GM23338 (cell line): ENCODE measurements at regions not wholly inside any gene's neighbourhood (a gene's known extent, or its start where the extent isn't known, plus 50 kb on each side); places are given as distances from the start of the nearest gene placed in this dataset.

Source experiments
- ATAC-seq: fragments of 200-7000 bp; cut with Tn5 transposase; 3 replicates; pipeline ENCODE4 v1.9.1; 2020
- DNase-seq: peaks from one replicate; pipeline ENCODE4 v3.0.0-alpha.2; 2015; ENCODE audit warnings: low spot score
- H2AFZ ChIP-seq: fragments of 200-600 bp; sonication (generic); 2 replicates; pipeline ENCODE4 v1.8.0; 2016; ENCODE audit warnings: antibody characterized with exemption, mild to moderate bottlenecking, moderate library complexity
- H3F3A ChIP-seq: fragments of 200-600 bp; sonication (generic); replicated peaks from 2 replicates; pipeline ENCODE4 v1.8.0; 2017; ENCODE audit warnings: antibody characterized with exemption, mixed run types, low read depth
- H3K27ac ChIP-seq: fragments of 200-600 bp; sonication (generic); 2 replicates; pipeline ENCODE4 v1.6.1; 2016; ENCODE audit warnings: low read depth
- H3K27me3 ChIP-seq: fragments of 200-600 bp; sonication (generic); 2 replicates; pipeline ENCODE4 v1.8.0; 2016; ENCODE audit warnings: mild to moderate bottlenecking, mixed run types, moderate library complexity; ENCODE audit not compliant: insufficient read depth
- H3K36me3 ChIP-seq: fragments of 200-600 bp; sonication (generic); 2 replicates; pipeline ENCODE4 v1.8.0; 2016; ENCODE audit warnings: mild to moderate bottlenecking; ENCODE audit not compliant: insufficient read depth
- H3K4me1 ChIP-seq: fragments of 200-600 bp; sonication (generic); 2 replicates; pipeline ENCODE4 v1.8.0; 2016; ENCODE audit warnings: mild to moderate bottlenecking, moderate library complexity; ENCODE audit not compliant: insufficient read depth
- H3K4me2 ChIP-seq: fragments of 200-600 bp; sonication (generic); 2 replicates; pipeline ENCODE4 v1.7.1; 2017; ENCODE audit warnings: mixed run types
- H3K4me3 ChIP-seq: fragments of 200-600 bp; sonication (generic); 2 replicates; pipeline ENCODE4 v1.6.1; 2016; ENCODE audit warnings: mixed run types
- H3K79me2 ChIP-seq: fragments of 200-600 bp; sonication (generic); replicated peaks from 2 replicates; pipeline ENCODE4 v1.8.0; 2017; ENCODE audit warnings: mild to moderate bottlenecking; ENCODE audit not compliant: insufficient read depth
- H3K9me2 ChIP-seq: fragments of 200-600 bp; sonication (generic); 2 replicates; pipeline ENCODE4 v1.8.0; 2017; ENCODE audit not compliant: insufficient read depth
- H4K20me1 ChIP-seq: fragments of 200-600 bp; sonication (generic); replicated peaks from 2 replicates; pipeline ENCODE4 v1.8.0; 2017; ENCODE audit warnings: mild to moderate bottlenecking; ENCODE audit not compliant: insufficient read depth
- H3K27ac Mint-ChIP-seq: 2 replicates; pipeline ENCODE4 v1.8.0; 2020; ENCODE audit warnings: inconsistent platforms, mild to moderate bottlenecking, moderate library complexity, mixed read lengths
- H3K27me3 Mint-ChIP-seq: 3 replicates; pipeline ENCODE4 v1.8.0; 2022; ENCODE audit warnings: low read depth, mild to moderate bottlenecking, moderate library complexity, mixed read lengths, inconsistent platforms; ENCODE audit not compliant: insufficient read depth, poor library complexity
- H3K36me3 Mint-ChIP-seq: 3 replicates; pipeline ENCODE4 v1.8.0; 2021; ENCODE audit warnings: low read depth, mild to moderate bottlenecking, inconsistent platforms, moderate library complexity, mixed read lengths
- H3K4me1 Mint-ChIP-seq: 3 replicates; pipeline ENCODE4 v1.8.0; 2020; ENCODE audit warnings: mild to moderate bottlenecking, inconsistent platforms, mixed read lengths
- H3K4me3 Mint-ChIP-seq: 3 replicates; pipeline ENCODE4 v1.8.0; 2021; ENCODE audit warnings: moderate library complexity, mild to moderate bottlenecking, inconsistent platforms, mixed read lengths
- H3K9me3 Mint-ChIP-seq: 3 replicates; pipeline ENCODE4 v1.8.0; 2020; ENCODE audit warnings: moderate library complexity, mild to moderate bottlenecking, inconsistent platforms, mixed read lengths
- EZH2 ChIP-seq: fragments of 200-600 bp; sonication (generic); IDR thresholded peaks from one replicate; pipeline ENCODE4 v1.8.0; 2017; ENCODE audit warnings: antibody characterized with exemption, mild to moderate bottlenecking, low read depth; ENCODE audit not compliant: unreplicated experiment
- EZH2phosphoT487 ChIP-seq: fragments of 200-600 bp; sonication (generic); IDR thresholded peaks from one replicate; pipeline ENCODE4 v1.8.1; 2018; ENCODE audit warnings: antibody characterized with exemption; ENCODE audit not compliant: unreplicated experiment
- JUNB ChIP-seq: IDR thresholded peaks from one replicate; pipeline ENCODE4 v1.6.1; 2016; ENCODE audit warnings: antibody characterized with exemption; ENCODE audit not compliant: unreplicated experiment
- NANOG ChIP-seq: IDR thresholded peaks from 2 replicates; pipeline ENCODE4 v1.6.1; 2016; ENCODE audit warnings: antibody characterized with exemption, borderline replicate concordance
- POLR2AphosphoS5 ChIP-seq: IDR thresholded peaks from 2 replicates; pipeline ENCODE4 v1.6.1; 2016; ENCODE audit warnings: antibody characterized with exemption, low read depth
- STAT1 ChIP-seq: IDR thresholded peaks from one replicate; pipeline ENCODE4 v1.6.1; 2016; ENCODE audit warnings: antibody characterized with exemption; ENCODE audit not compliant: unreplicated experiment
- ZNF114 ChIP-seq: fragments of 250-450 bp; sonication (Bioruptor Pico); IDR thresholded peaks from 2 replicates; pipeline ENCODE4 v1.5.0; 2020; ENCODE audit warnings: mild to moderate bottlenecking, moderate library complexity
- ZNF331 ChIP-seq: fragments of 250-450 bp; sonication (Bioruptor Pico); IDR thresholded peaks from 2 replicates; pipeline ENCODE4 v1.5.0; 2020; ENCODE audit warnings: low read depth, mild to moderate bottlenecking, moderate library complexity
- TF ChIP-seq, protein P1 (sequence below): fragments of 250-450 bp; sonication (Bioruptor Pico); IDR thresholded peaks from 2 replicates; pipeline ENCODE4 v1.5.0; 2020; ENCODE audit warnings: mild to moderate bottlenecking, moderate library complexity
- TF ChIP-seq, protein P2 (sequence below), 2 experiments: fragments of 200-600 bp in 1 of 2; sonication (generic) in 1 of 2; conservative IDR thresholded peaks; 2 replicates each; pipeline versions ENCODE4 v1.5.1 to v1.6.1; 2016 to 2017; ENCODE audit warnings: antibody characterized with exemption in 2 of 2, low read depth in 2 of 2, mild to moderate bottlenecking in 2 of 2, moderate library complexity in 1 of 2

DNA sequence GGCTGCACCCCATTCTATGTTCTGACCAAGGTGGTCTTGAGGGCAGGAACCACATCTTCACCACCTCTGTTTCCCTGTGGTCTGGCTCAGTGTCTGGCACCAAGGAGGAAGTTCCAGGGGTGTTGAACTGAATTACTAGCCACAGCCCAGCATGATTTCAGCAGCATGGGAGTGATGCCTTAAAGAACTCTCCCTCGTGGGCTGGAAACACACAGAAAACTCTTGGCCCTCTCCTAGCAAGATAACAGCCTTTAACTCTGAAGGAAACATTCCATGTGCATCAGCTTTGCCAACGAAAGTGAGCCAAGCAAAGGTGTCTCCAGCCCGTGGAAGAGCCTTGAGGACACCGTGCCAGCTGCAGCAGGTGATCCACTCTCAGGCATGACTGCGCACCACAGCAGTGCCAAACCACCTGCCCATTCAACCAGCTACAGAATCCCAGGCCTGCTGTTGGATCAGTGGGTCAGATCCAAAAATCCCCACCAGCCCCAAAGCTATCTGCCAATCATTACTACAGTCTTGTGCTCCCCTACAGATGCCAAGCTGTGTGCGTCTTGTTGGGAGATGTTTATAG lies 124.8 kb downstream of the TTC32 start:
- H3K4me3 ChIP-seq: no peak overlapping the region
- H2AFZ ChIP-seq: no peak overlapping the region
- H3K9me2 ChIP-seq: peaks cover 7% of the 10 kb centered on the region; the same call in 1 of the 2 replicates
- no peak overlapping the region for H3K4me2 ChIP-seq
- Mint-ChIP-seq H3K36me3 (no peaks in the 10 kb centered on the region), H3K9me3 (no peaks in the 10 kb centered on the region), H3K27ac (no peak overlapping the region), H3K4me1 (peaks cover 23% of the 10 kb centered on the region), H3K27me3 (peaks cover 2% of the 10 kb centered on the region), H3K4me3 (no peak overlapping the region)
- DNase-seq: no peak
- peaks cover 19% of the 10 kb centered on the region for H3K4me1 ChIP-seq
- TF ChIP-seq ZNF331 (CRISPR knock-in tag) (no peak), ZNF114 (CRISPR knock-in tag) (no peak), NANOG (no peak), JUNB (no peak), POLR2AphosphoS5 (no peak), EZH2 (no peak), EZH2phosphoT487 (no peak), STAT1 (no peak)
- TF ChIP-seq, protein P1, sequence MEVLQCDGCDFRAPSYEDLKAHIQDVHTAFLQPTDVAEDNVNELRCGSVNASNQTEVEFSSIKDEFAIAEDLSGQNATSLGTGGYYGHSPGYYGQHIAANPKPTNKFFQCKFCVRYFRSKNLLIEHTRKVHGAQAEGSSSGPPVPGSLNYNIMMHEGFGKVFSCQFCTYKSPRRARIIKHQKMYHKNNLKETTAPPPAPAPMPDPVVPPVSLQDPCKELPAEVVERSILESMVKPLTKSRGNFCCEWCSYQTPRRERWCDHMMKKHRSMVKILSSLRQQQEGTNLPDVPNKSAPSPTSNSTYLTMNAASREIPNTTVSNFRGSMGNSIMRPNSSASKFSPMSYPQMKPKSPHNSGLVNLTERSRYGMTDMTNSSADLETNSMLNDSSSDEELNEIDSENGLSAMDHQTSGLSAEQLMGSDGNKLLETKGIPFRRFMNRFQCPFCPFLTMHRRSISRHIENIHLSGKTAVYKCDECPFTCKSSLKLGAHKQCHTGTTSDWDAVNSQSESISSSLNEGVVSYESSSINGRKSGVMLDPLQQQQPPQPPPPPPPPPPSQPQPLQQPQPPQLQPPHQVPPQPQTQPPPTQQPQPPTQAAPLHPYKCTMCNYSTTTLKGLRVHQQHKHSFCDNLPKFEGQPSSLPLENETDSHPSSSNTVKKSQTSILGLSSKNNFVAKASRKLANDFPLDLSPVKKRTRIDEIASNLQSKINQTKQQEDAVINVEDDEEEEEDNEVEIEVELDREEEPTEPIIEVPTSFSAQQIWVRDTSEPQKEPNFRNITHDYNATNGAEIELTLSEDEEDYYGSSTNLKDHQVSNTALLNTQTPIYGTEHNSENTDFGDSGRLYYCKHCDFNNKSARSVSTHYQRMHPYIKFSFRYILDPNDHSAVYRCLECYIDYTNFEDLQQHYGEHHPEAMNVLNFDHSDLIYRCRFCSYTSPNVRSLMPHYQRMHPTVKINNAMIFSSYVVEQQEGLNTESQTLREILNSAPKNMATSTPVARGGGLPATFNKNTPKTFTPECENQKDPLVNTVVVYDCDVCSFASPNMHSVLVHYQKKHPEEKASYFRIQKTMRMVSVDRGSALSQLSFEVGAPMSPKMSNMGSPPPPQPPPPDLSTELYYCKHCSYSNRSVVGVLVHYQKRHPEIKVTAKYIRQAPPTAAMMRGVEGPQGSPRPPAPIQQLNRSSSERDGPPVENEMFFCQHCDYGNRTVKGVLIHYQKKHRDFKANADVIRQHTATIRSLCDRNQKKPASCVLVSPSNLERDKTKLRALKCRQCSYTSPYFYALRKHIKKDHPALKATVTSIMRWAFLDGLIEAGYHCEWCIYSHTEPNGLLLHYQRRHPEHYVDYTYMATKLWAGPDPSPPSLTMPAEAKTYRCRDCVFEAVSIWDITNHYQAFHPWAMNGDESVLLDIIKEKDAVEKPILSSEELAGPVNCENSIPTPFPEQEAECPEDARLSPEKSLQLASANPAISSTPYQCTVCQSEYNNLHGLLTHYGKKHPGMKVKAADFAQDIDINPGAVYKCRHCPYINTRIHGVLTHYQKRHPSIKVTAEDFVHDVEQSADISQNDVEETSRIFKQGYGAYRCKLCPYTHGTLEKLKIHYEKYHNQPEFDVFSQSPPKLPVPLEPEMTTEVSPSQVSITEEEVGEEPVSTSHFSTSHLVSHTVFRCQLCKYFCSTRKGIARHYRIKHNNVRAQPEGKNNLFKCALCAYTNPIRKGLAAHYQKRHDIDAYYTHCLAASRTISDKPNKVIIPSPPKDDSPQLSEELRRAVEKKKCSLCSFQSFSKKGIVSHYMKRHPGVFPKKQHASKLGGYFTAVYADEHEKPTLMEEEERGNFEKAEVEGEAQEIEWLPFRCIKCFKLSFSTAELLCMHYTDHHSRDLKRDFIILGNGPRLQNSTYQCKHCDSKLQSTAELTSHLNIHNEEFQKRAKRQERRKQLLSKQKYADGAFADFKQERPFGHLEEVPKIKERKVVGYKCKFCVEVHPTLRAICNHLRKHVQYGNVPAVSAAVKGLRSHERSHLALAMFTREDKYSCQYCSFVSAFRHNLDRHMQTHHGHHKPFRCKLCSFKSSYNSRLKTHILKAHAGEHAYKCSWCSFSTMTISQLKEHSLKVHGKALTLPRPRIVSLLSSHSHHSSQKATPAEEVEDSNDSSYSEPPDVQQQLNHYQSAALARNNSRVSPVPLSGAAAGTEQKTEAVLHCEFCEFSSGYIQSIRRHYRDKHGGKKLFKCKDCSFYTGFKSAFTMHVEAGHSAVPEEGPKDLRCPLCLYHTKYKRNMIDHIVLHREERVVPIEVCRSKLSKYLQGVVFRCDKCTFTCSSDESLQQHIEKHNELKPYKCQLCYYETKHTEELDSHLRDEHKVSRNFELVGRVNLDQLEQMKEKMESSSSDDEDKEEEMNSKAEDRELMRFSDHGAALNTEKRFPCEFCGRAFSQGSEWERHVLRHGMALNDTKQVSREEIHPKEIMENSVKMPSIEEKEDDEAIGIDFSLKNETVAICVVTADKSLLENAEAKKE (CRISPR knock-in tag): no peak
- TF ChIP-seq, protein P2, sequence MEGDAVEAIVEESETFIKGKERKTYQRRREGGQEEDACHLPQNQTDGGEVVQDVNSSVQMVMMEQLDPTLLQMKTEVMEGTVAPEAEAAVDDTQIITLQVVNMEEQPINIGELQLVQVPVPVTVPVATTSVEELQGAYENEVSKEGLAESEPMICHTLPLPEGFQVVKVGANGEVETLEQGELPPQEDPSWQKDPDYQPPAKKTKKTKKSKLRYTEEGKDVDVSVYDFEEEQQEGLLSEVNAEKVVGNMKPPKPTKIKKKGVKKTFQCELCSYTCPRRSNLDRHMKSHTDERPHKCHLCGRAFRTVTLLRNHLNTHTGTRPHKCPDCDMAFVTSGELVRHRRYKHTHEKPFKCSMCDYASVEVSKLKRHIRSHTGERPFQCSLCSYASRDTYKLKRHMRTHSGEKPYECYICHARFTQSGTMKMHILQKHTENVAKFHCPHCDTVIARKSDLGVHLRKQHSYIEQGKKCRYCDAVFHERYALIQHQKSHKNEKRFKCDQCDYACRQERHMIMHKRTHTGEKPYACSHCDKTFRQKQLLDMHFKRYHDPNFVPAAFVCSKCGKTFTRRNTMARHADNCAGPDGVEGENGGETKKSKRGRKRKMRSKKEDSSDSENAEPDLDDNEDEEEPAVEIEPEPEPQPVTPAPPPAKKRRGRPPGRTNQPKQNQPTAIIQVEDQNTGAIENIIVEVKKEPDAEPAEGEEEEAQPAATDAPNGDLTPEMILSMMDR (conservative IDR thresholded peaks at IDR 0.05; ENCODE audit: low read depth in 2 of 2): no peak
- no peak for ATAC-seq
- H3K27me3 ChIP-seq: no peaks in the 10 kb centered on the region
- H3F3A ChIP-seq: no peaks in the 10 kb centered on the region
- no peaks in the 10 kb centered on the region for H3K36me3 ChIP-seq
- no peaks in the 10 kb centered on the region for H3K79me2 ChIP-seq
- no peaks in the 10 kb centered on the region for H4K20me1 ChIP-seq
- H3K27ac ChIP-seq: no peak overlapping the region
